ENCODE measurements at regions not wholly inside any gene's neighbourhood (a gene's known extent, or its start where the extent isn't known, plus 50 kb on each side); places are given as distances from the start of the nearest gene placed in this dataset.
"Not testable (repeated sequence)": the region's sequence is repeated elsewhere in the genome, so short reads cannot be mapped to it uniquely, and the experiment has no call there.

- TF ChIP-seq, protein P1, sequence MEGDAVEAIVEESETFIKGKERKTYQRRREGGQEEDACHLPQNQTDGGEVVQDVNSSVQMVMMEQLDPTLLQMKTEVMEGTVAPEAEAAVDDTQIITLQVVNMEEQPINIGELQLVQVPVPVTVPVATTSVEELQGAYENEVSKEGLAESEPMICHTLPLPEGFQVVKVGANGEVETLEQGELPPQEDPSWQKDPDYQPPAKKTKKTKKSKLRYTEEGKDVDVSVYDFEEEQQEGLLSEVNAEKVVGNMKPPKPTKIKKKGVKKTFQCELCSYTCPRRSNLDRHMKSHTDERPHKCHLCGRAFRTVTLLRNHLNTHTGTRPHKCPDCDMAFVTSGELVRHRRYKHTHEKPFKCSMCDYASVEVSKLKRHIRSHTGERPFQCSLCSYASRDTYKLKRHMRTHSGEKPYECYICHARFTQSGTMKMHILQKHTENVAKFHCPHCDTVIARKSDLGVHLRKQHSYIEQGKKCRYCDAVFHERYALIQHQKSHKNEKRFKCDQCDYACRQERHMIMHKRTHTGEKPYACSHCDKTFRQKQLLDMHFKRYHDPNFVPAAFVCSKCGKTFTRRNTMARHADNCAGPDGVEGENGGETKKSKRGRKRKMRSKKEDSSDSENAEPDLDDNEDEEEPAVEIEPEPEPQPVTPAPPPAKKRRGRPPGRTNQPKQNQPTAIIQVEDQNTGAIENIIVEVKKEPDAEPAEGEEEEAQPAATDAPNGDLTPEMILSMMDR (conservative IDR thresholded peaks at IDR 0.05; ENCODE audit: low read depth, low read length), result not testable (repeated sequence)
- TF ChIP-seq EZH2 (IDR thresholded peaks at IDR 0.05; ENCODE audit: low read length, unreplicated experiment); EZH2phosphoT487 (IDR thresholded peaks at IDR 0.05; ENCODE audit: borderline replicate concordance, low read length): not testable (repeated sequence)
Observed at GRCh38 chr20:1742049-1742434, 84.5 kb upstream of the SIRPG start.

All from PC-3 (cell line).